ENCODE measurements at regions not wholly inside any gene's neighbourhood (a gene's known extent, or its start where the extent isn't known, plus 50 kb on each side); places are given as distances from the start of the nearest gene placed in this dataset.

- no peak for DNase-seq
Measured at GRCh38 chr2:94939349-94939748, 68.1 kb downstream of the TEKT4 start.

DNA sequence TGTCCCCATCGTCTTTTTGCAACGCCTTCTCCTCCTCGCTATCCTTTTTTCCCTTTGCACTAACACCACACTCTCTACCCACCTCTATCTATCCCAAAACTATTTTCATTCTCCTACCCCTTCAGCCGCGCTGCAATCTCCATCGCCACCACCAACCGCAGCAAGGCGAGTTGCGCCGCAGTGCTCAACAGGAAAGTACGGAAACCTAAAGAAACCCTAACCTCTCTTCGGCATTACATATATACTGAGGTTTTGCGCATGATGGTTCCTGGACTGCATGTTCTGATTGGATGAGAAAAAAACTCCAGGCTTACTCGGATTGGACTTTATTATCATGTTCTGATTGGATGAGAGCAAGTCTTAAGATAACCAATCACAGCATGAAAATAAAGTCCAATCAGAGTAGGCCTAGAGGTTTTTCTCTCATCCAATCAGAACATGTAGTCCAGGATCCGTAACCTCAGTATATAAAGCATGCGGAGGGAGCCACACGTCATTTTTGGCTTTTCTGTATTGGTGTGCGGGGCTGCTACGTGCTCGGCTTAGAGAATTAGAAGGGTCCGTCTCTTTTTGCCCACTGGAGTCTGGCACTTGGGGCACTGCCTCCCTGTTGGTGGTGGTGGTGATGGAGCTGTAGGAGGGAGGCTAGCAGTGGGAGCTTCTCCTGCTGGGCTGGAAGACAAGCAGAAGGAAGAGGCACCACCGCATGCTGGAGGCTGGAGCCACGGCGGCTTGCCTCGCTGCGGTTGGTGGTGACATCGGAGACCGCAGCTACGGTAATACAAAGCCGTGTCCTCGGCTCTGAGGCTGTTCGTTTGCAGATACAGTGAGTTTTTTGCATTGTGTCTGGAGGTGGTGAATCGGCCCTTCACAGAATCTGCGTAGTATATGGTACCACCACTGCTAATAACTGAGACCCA lies 76.1 kb downstream of the TEKT4 start:
- DNase-seq, result peak; percentile 1

DNA sequence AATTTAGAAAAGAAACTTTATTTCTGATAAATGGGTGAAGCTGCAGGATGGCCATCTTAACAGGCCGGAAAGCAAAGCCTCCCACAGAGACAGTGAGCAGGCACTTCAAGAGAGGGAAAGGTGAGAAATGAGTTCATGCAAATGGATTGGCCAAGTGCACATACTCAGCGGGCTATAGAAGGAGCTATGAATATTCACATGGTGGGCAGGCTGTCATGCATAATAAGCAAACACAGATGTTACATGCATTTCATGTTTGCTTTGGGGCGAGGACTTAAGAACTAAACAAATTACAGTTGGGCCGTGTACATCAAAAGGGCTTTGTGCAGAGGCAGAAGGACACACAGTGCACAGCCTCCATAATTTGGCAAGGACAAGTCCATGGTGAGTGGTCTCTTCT lies 69.8 kb upstream of the MAL start:
- DNase-seq, result no peak

DNA sequence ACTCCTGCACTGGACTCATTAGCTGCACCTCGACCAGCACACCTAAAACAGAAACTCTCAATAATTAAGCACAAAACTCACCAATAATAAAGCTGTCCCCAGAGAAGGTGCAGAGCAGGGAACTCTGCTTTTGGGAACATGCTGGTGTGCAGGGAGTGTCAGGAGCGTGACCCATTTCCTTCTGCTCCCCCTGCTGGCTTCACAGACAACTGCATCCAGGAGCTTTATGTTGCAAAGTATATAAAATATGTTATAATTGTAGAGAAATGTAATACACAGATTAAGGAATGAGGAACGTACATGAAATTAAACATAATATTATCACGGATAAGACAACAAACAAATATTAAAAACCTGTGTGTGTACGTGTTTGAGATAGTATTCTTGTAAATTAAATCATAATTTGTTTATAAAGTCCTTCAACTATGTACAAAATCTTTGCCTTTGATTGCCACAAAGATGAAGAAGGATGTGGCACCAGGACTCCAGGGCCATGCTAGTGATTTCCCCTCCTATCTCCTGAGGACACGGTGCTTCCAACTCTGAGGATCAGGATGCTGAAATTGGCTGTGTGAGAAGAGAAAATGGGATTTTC lies 68.6 kb upstream of the MAL start:
- DNase-seq, result peak; percentile 9

DNA sequence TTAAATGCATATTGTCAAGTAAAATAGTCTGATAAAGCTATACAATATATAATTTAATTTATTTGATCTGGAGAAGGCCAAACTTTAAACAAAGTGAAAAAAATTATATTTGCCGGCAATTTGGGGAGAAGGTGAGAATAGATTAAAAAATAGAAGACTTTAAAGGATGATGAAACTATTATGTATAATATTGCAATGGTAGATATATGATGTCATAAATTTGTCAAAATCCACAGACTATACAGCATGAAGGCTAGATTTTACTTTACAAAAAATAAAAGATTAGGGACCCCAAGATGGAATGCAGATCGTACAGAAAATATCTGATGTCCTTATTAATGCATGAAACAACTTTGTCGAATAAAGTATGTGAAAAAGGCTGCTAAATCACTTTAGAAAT lies 67.3 kb upstream of the MAL start:
- no peak for DNase-seq

GRCh38 chr2:94960266-94960665 lies 65.2 kb upstream of the MAL start:
- DNase-seq, result no peak

DNA sequence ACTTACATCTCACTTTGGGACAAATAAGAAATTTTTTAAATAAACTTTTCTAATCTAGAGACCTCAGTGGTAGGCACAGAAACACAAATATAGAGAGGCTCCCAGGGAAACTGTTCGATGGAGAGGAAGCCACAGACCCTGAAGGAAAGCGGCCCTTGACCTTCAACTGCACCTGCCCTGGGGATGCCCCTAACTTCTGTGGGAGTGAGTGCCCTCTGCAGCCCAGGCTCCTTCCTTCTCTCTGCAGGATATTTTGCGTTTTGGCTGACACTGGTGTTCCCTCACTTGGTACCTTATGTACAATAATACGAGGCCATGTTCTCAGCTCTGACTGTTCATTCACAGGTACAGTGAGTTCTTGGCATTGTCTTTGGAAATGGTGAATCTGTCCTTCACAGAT lies 64.8 kb upstream of the MAL start:
- DNase-seq, result no peak

DNA sequence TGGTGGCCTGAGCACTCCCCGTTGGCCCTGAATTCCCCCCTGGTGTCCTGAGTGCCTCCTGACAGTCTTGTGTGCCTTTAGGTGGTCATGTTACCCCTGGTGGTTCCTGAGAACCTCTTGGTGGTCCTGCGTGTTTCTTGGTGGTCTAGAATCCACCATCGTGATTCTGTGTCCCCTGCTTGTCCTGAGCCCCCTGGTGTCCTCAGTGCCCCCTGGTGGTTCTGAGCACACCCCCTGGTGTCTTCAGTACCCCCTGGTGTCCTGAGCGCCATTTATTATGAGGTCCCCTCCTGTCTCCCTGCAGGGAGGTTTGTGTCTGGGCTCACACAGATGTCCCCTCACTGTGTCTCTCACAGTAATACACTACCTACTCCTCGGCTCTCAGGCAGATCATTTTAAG lies 61.3 kb upstream of the MAL start:
- DNase-seq, result no peak

- DNase-seq, result no peak
Measured at GRCh38 chr2:94966689-94967088, 58.8 kb upstream of the MAL start.

DNA sequence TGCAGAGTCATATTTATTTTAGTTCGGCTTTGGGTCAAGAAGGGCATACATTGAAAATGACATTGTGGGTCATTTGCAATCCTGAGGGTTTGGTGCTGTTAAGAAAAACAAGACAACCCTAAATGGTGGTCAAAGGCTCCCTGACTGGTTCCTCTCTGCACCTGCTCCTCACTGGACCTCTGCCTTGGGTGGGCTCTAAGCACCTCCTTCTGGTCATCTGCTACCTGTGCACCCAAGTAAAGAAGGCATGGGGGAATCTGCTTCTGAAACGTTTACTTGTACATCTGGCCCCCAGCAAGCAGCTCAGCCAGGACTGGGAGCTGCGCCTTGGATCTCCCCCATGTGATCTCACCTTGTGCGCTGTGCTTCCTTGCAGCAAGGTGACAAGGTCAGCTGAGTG lies 55.2 kb upstream of the MAL start:
- DNase-seq, result no peak
